ENCODE measurements at regions not wholly inside any gene's neighbourhood (a gene's known extent, or its start where the extent isn't known, plus 50 kb on each side); places are given as distances from the start of the nearest gene placed in this dataset.

GRCh38 chr6:139846538-139847456 lies 472.3 kb upstream of the CITED2 start:
- H3K4me3 ChIP-seq = no peak overlapping the region
- no peaks in the 10 kb centered on the region for H3K27me3 ChIP-seq
- no peaks in the 10 kb centered on the region for H3K4me1 ChIP-seq (replicated peaks in 1 of 2)
- no peak overlapping the region for H3K27ac ChIP-seq
- H3K36me3 ChIP-seq (replicated peaks in 1 of 2) = no peaks in the 10 kb centered on the region
- TF ChIP-seq POLR2A (IDR thresholded peaks at IDR 0.05) = no peak
- TF ChIP-seq, protein P1, sequence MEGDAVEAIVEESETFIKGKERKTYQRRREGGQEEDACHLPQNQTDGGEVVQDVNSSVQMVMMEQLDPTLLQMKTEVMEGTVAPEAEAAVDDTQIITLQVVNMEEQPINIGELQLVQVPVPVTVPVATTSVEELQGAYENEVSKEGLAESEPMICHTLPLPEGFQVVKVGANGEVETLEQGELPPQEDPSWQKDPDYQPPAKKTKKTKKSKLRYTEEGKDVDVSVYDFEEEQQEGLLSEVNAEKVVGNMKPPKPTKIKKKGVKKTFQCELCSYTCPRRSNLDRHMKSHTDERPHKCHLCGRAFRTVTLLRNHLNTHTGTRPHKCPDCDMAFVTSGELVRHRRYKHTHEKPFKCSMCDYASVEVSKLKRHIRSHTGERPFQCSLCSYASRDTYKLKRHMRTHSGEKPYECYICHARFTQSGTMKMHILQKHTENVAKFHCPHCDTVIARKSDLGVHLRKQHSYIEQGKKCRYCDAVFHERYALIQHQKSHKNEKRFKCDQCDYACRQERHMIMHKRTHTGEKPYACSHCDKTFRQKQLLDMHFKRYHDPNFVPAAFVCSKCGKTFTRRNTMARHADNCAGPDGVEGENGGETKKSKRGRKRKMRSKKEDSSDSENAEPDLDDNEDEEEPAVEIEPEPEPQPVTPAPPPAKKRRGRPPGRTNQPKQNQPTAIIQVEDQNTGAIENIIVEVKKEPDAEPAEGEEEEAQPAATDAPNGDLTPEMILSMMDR (IDR thresholded peaks at IDR 0.05) = no peak
- peak in 1 of 7 donors; percentile 14 for DNase-seq
- WGBS, 4 donors = 79 to 82% (median 80%) methylated on average over 9 of the region's 9 CpGs
- H3K9me3 ChIP-seq (replicated peaks in 1 of 3) = no peaks in the 10 kb centered on the region
- intact Hi-C loops (cut with DNase I) = no loop called here

- Histone ChIP-seq H3K27ac (no peak overlapping the region), H3K4me3 (no peak overlapping the region), H3K27me3 (no peaks in the 10 kb centered on the region), H3K4me1 (replicated peaks in 1 of 2) (no peaks in the 10 kb centered on the region), H3K9me3 (replicated peaks in 1 of 3) (no peaks in the 10 kb centered on the region), H3K36me3 (replicated peaks in 1 of 2) (no peaks in the 10 kb centered on the region)
- no peak for DNase-seq
- WGBS, 4 donors = 75 to 95% (median 79%) methylated on average over 3 of the region's 3 CpGs
- no peak for TF ChIP-seq POLR2A (IDR thresholded peaks at IDR 0.05)
- TF ChIP-seq, protein P1 (IDR thresholded peaks at IDR 0.05) = no peak
- intact Hi-C loops (cut with DNase I) = no loop called here
Measured at GRCh38 chr6:139844907-139845306, 470.5 kb upstream of the CITED2 start.

- no peak for DNase-seq
- 72 to 84% (median 81%) methylated on average over 2 of the region's 2 CpGs for WGBS, 4 donors
Measured at GRCh38 chr6:139841794-139842215, 467.4 kb upstream of the CITED2 start.

GRCh38 chr6:139839506-139840156 lies 465.2 kb upstream of the CITED2 start:
- no peaks in the 10 kb centered on the region for H3K9me3 ChIP-seq (replicated peaks in 1 of 3)
- no peaks in the 10 kb centered on the region for H3K36me3 ChIP-seq (replicated peaks in 1 of 2)
- H3K4me3 ChIP-seq = peak overlapping the region in 1 of 4 donors; percentile 15
- intact Hi-C loops (cut with DNase I) = no loop called here
- WGBS, 4 donors = 62 to 73% (median 71%) methylated on average over 7 of the region's 7 CpGs
- peak overlapping the region in 3 of 5 donors; percentile 39 to 77 (median 45) for H3K27ac ChIP-seq
- peak; percentile 22 to 70 (median 38) for DNase-seq
- H3K4me1 ChIP-seq (replicated peaks in 1 of 2) = no peaks in the 10 kb centered on the region
- H3K27me3 ChIP-seq = no peaks in the 10 kb centered on the region
- TF ChIP-seq POLR2A (IDR thresholded peaks at IDR 0.05) = no peak
- TF ChIP-seq, protein P1 (IDR thresholded peaks at IDR 0.05) = no peak

More at GRCh38 chr6:139841794-139842215, 467.4 kb upstream of the CITED2 start:
- Histone ChIP-seq H3K4me3 (no peak overlapping the region), H3K27me3 (no peaks in the 10 kb centered on the region), H3K36me3 (replicated peaks in 1 of 2) (no peaks in the 10 kb centered on the region), H3K9me3 (replicated peaks in 1 of 3) (no peaks in the 10 kb centered on the region), H3K4me1 (replicated peaks in 1 of 2) (no peaks in the 10 kb centered on the region), H3K27ac (peak overlapping the region in 1 of 5 donors; percentile 30)
- intact Hi-C loops (cut with DNase I) = no loop called here
- no peak for TF ChIP-seq POLR2A (IDR thresholded peaks at IDR 0.05)
- TF ChIP-seq, protein P1 (IDR thresholded peaks at IDR 0.05) = no peak
